ENCODE measurements at regions not wholly inside any gene's neighbourhood (a gene's known extent, or its start where the extent isn't known, plus 50 kb on each side); places are given as distances from the start of the nearest gene placed in this dataset.

GRCh38 chr14:103206836-103207387, 83.7 kb downstream of the TNFAIP2 start:
- TF ChIP-seq POLR2AphosphoS5 (IDR thresholded peaks at IDR 0.05; ENCODE audit: borderline replicate concordance, low read depth, low read length) (no peak), EZH2 (IDR thresholded peaks at IDR 0.05) (no peak), FOXP2 (optimal IDR thresholded peaks at IDR 0.05; ENCODE audit: control extremely low read depth, extremely low read length, insufficient read depth) (no peak)

All from SK-N-MC (cell line).